NCI-H526 (cell line): ENCODE measurements at regions not wholly inside any gene's neighbourhood (a gene's known extent, or its start where the extent isn't known, plus 50 kb on each side); places are given as distances from the start of the nearest gene placed in this dataset.

Source experiments
- DNase-seq, 2 experiments: peaks; one replicate each; lab custom pipeline; 2025; lab: John Stamatoyannopoulos, UW

- no peak for DNase-seq
Measured at GRCh38 chr2:38203446-38203810, 127.5 kb upstream of the CYP1B1 start.

GRCh38 chr2:38202713-38203445 is 126.9 kb upstream of the CYP1B1 start:
- DNase-seq: no peak

GRCh38 chr2:38201784-38202183 is 125.8 kb upstream of the CYP1B1 start:
- DNase-seq: no peak

- no peak for DNase-seq
Measured at GRCh38 chr2:38200598-38200997, 124.6 kb upstream of the CYP1B1 start.

- no peak for DNase-seq
Measured at GRCh38 chr2:38199127-38199526, 123.2 kb upstream of the CYP1B1 start.

- DNase-seq: no peak
Measured at GRCh38 chr2:38194751-38195150, 118.8 kb upstream of the CYP1B1 start.

- no peak for DNase-seq
Measured at GRCh38 chr2:38192976-38193375, 117.0 kb upstream of the CYP1B1 start.

- no peak for DNase-seq
Measured at GRCh38 chr2:38192046-38192445, 116.1 kb upstream of the CYP1B1 start.

GRCh38 chr2:38191516-38191915 is 115.6 kb upstream of the CYP1B1 start:
- DNase-seq: no peak

- DNase-seq: no peak
Measured at GRCh38 chr2:38190542-38191218, 114.7 kb upstream of the CYP1B1 start.

- DNase-seq: no peak
Measured at GRCh38 chr2:38187541-38188011, 111.6 kb upstream of the CYP1B1 start.

GRCh38 chr2:38185012-38185491 is 109.1 kb upstream of the CYP1B1 start:
- no peak for DNase-seq

- no peak for DNase-seq
Measured at GRCh38 chr2:38182492-38183003, 106.6 kb upstream of the CYP1B1 start.

- no peak for DNase-seq
Measured at GRCh38 chr2:38181806-38182491, 106.0 kb upstream of the CYP1B1 start.

GRCh38 chr2:38180754-38181153 is 104.8 kb upstream of the CYP1B1 start:
- DNase-seq: no peak

GRCh38 chr2:38178556-38179419 is 102.8 kb upstream of the CYP1B1 start:
- DNase-seq: no peak

- DNase-seq: no peak
Measured at GRCh38 chr2:38178119-38178518, 102.2 kb upstream of the CYP1B1 start.

GRCh38 chr2:38176619-38177021 is 100.7 kb upstream of the CYP1B1 start:
- no peak for DNase-seq

GRCh38 chr2:38174646-38175423 is 98.9 kb upstream of the CYP1B1 start:
- no peak for DNase-seq

- DNase-seq: no peak
Measured at GRCh38 chr2:38174131-38174530, 98.2 kb upstream of the CYP1B1 start.

GRCh38 chr2:38173683-38174082 is 97.7 kb upstream of the CYP1B1 start:
- no peak for DNase-seq
